GM19240 (cell line): ENCODE measurements at regions not wholly inside any gene's neighbourhood (a gene's known extent, or its start where the extent isn't known, plus 50 kb on each side); places are given as distances from the start of the nearest gene placed in this dataset.

Experiments
- DNase-seq: peaks from one replicate; pipeline ENCODE4 v3.0.0; 2011; ENCODE audit warnings: low spot score; ENCODE audit not compliant: insufficient read length

- DNase-seq = no peak
Measured at GRCh38 chr12:124096109-124096508, 123.1 kb downstream of the ZNF664 start.

- no peak for DNase-seq
Measured at GRCh38 chr12:124096869-124097434, 123.9 kb downstream of the ZNF664 start.

GRCh38 chr12:124097701-124098100, 124.7 kb downstream of the ZNF664 start:
- no peak for DNase-seq

GRCh38 chr12:124098101-124098757, 125.2 kb downstream of the ZNF664 start:
- no peak for DNase-seq

- no peak for DNase-seq
Measured at GRCh38 chr12:124098887-124099286, 125.9 kb downstream of the ZNF664 start.

- DNase-seq = no peak
Measured at GRCh38 chr12:124099661-124100060, 126.6 kb downstream of the ZNF664 start.

- no peak for DNase-seq
Measured at GRCh38 chr12:124100572-124101178, 127.7 kb downstream of the ZNF664 start.

- no peak for DNase-seq
Measured at GRCh38 chr12:124105546-124105945, 132.5 kb downstream of the ZNF664 start.

- no peak for DNase-seq
Measured at GRCh38 chr12:124107351-124107750, 134.3 kb downstream of the ZNF664 start.

GRCh38 chr12:124109760-124110159, 136.7 kb downstream of the ZNF664 start:
- DNase-seq = peak; percentile 48

GRCh38 chr12:124110372-124110883, 137.4 kb downstream of the ZNF664 start:
- DNase-seq = no peak

GRCh38 chr12:124111006-124111405, 138.0 kb downstream of the ZNF664 start:
- DNase-seq = no peak

- no peak for DNase-seq
Measured at GRCh38 chr12:124114316-124114715, 141.3 kb downstream of the ZNF664 start.

- no peak for DNase-seq
Measured at GRCh38 chr12:124115496-124115895, 142.5 kb downstream of the ZNF664 start.

- DNase-seq = no peak
Measured at GRCh38 chr12:124115976-124116690, 143.1 kb downstream of the ZNF664 start.

- DNase-seq = no peak
Measured at GRCh38 chr12:124120739-124121138, 147.7 kb downstream of the ZNF664 start.

GRCh38 chr12:124122722-124123121, 149.7 kb downstream of the ZNF664 start:
- DNase-seq = no peak

GRCh38 chr12:124123296-124124000, 150.4 kb downstream of the ZNF664 start:
- no peak for DNase-seq

- peak; percentile 47 for DNase-seq
Measured at GRCh38 chr12:124125203-124125871, 152.3 kb downstream of the ZNF664 start.

GRCh38 chr12:124126950-124127655, 154.1 kb downstream of the ZNF664 start:
- no peak for DNase-seq
